GM19452 (cell line): ENCODE measurements at regions not wholly inside any gene's neighbourhood (a gene's known extent, or its start where the extent isn't known, plus 50 kb on each side); places are given as distances from the start of the nearest gene placed in this dataset.

Experiments used
- ATAC-seq: cut with Tn5 transposase; IDR thresholded peaks from one replicate; pipeline ENCODE4 v1.9.1; 2021; ENCODE audit not compliant: unreplicated experiment

DNA sequence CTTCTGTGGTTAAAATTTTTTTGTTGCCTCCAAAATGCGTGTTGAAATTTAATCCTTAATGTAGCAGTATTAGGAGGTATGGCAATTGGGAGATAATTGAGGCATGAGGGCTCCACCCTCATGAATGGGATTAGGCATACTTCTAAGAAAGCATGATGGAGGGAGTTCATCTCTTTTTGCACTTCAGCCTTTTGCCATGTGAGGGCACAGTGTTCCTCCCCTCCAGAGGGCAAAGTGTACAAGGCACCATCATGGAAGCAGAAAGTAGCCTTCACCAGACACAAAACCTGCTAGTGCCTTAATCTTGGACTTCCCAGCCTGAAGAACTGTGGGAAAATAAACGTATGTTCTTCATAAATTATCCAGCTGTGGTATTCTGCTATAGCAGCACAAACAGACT is 429.5 kb downstream of the ZIC1 start:
- ATAC-seq: no peak

DNA sequence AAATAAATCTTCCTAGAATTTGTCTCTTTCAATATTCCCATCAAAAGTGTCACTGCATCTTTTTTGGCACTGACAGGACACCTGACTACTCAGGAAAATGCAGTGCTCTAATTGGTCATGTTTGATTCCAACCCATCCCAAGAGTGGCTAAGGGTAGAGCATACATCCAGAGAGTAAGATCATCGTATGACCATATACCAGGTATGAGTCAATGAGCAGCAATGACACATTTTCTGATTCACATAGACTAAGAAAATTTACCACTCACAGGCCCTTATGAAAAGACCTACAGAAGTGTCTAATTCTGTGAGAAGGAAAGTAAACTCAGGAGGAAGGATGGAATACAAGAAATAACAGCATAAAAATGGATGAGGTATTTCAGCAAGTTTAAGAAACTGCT is 434.2 kb downstream of the ZIC1 start:
- no peak for ATAC-seq

- ATAC-seq: no peak
Measured at GRCh38 chr3:147846293-147846692, 437.1 kb downstream of the ZIC1 start.

DNA sequence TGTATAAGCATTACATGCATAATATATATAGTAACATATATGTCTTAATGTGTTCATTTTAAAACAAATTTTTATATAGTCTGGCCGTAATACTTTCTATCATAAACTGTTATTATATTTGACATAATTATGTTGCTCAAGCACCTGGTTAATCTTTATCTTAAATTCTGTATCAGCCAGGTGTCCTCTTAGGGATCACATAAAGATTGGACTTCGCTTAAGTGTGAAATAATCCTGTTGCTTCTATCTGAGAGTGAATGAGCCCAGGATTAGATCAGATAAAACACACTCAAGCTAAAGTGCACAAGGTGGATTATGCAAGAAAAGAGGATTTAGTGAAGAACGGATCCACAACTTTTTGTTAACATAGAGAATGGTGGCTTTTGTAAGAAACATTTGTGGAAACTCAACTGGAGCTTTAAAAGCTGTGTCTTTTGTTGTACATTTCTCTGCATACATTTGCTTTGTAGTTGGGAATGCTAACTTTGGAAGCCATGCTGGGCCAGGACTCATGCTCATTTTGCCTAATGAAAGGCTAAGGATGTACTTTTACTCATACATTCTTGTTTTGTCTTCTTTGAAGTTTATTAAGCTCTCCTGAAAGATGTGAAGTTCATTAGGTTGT is 437.8 kb downstream of the ZIC1 start:
- ATAC-seq: no peak

GRCh38 chr3:147851062-147851461 is 441.9 kb downstream of the ZIC1 start:
- no peak for ATAC-seq

DNA sequence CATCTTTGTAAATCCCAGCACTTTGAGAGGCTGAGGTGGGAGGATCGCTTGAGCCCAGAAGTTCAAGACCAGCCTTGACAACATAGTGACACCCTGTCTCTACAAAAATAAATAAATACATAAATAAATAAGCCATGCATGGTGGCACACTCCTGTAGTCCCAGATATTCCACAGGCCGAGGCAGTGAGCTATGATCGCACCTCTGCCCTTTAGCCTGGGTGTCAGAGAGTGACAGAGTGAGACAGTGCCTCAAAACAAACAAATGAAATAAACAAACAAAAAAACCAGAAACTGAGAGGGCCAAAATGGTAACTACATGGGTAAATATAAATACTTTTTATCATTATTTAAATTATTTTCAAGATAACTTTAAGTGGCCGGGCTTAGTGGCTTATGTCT is 445.4 kb downstream of the ZIC1 start:
- ATAC-seq: no peak

- ATAC-seq: no peak
Measured at GRCh38 chr3:147864754-147865354, 455.7 kb downstream of the ZIC1 start.

- ATAC-seq: no peak
Measured at GRCh38 chr3:147866561-147866960, 457.4 kb downstream of the ZIC1 start.

GRCh38 chr3:147872568-147872967 is 463.4 kb downstream of the ZIC1 start:
- ATAC-seq: no peak

- ATAC-seq: no peak
Measured at GRCh38 chr3:147875498-147875897, 466.3 kb downstream of the ZIC1 start.

- ATAC-seq: no peak
Measured at GRCh38 chr3:147881933-147882332, 472.8 kb downstream of the ZIC1 start.

DNA sequence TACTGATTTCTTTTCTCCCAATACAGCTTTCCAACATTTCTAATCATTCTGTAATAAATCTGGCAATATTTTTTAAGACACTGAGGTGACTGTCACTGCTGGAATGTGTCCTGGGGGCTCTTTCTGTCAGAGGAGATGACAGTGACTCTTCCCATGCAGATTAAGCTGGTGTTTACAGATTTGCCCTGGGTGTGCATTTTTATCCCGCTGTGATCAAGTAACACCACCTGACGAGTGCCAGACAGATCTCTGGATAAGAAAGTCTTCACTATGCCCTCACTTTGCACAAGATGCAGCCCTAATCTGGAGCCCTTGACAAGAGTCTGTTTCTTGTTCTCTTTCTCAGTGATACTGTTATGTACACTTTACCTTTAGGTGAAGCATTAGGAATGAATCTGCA is 477.7 kb downstream of the ZIC1 start:
- ATAC-seq: no peak

GRCh38 chr3:147887797-147888196 is 478.6 kb downstream of the ZIC1 start:
- ATAC-seq: no peak

GRCh38 chr3:147890114-147890513 is 480.9 kb downstream of the ZIC1 start:
- ATAC-seq: peak; percentile 82

GRCh38 chr3:147895509-147895908 is 486.3 kb downstream of the ZIC1 start:
- ATAC-seq: no peak

GRCh38 chr3:147900851-147901250 is 491.7 kb downstream of the ZIC1 start:
- no peak for ATAC-seq

DNA sequence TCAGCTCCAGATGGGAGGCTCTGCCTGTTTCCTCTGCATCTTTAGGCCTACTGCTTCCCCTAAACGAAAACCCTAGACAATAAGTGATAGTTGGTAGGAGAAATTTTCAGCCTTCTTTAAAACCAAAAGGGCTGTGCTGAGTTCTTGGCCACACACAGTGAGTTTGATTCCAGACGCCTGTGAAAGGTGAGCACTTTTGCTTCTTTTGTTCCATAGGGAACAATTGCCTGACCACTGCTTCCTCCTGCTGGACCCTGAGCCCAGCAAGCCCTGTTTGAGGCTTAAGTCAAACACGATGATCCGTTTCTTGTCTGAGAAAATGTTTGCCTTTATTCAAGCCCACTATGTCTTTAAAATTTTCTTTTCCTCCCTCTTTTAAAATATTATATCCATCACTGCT is 493.9 kb downstream of the ZIC1 start:
- ATAC-seq: no peak

GRCh38 chr3:147904421-147904820 is 495.3 kb downstream of the ZIC1 start:
- no peak for ATAC-seq

DNA sequence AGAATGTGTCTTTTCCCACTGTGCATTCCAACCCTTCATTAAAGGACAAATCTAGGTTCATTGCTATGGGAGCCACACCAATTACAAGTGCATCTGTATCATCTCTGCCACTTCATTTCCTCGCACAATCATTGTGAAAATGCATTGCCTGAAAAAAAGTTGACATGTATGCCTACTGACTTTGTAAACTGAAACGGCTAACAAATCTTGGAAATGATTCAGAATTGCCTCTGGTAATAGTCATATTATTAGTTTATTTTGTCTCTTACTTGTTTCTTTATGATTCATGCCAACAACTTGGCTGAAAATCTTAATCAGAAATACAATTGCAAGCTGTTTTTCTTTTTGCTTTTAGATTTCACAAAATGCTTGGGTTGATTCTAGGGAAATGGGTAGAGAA is 497.1 kb downstream of the ZIC1 start:
- ATAC-seq: no peak

- ATAC-seq: no peak
Measured at GRCh38 chr3:147914532-147914931, 505.4 kb downstream of the ZIC1 start.

DNA sequence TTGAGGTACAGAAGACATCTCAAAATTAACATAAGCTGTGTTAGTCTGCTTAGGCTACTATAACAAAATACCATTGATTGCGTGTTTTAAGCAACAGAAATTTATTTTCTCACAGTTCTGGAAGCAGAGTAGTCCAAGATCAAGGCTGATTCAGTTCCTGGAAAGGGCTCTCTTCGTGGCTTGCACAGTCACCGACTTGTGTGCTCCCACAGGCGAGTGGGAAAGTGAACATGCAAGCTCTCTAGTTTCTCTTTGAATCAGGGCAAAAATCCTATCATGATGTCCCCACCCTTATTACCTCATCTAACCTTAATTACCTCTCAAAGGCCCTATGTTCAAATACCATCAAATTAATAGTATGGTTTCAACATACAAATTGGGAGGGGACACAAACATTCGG is 505.9 kb downstream of the ZIC1 start:
- ATAC-seq: no peak

GRCh38 chr3:147919496-147919895 is 510.3 kb downstream of the ZIC1 start:
- ATAC-seq: no peak

DNA sequence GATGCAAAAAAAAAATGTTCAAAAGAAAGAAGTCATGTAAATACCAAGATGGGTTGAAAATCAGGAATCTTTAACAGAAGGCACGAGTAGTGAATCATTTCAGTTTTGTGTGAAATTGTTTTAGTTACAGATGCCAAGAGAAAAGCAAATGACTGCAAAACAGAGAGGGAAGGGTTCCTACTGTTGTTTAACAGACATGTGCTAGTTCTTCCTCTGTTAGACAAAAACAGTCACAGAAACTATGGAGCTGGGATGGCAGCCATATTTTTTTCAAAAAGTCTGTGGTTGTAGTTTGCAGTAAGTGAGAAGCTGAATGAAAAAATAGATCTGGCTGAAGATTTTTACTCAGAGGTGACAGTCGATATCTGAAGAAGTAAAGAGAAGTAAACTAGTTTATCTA is 511.9 kb downstream of the ZIC1 start:
- ATAC-seq: no peak
